OCI-LY7 (cell line): ENCODE measurements at regions not wholly inside any gene's neighbourhood (a gene's known extent, or its start where the extent isn't known, plus 50 kb on each side); places are given as distances from the start of the nearest gene placed in this dataset.

Experiments used
- BruUV-seq: library from RNA; stranded (reverse); fragments of 400-500 nt; replicated peaks from 2 replicates; lab custom pipeline; 2021; lab: Mats Ljungman, UMichigan
- CTCF ChIA-PET: fragments of 300-600 bp; sonication (Branson Sonifier 250); formaldehyde crosslinking; loops from one replicate; lab custom pipeline; 2022; ENCODE audit warnings: antibody characterized with exemption; ENCODE audit not compliant: unreplicated experiment; lab: Charles Lee
- POLR2A ChIA-PET: fragments of 300-600 bp; sonication (Branson Sonifier 250); formaldehyde crosslinking; loops from one replicate; lab custom pipeline; 2022; ENCODE audit warnings: antibody characterized with exemption; lab: Charles Lee
- DNase-seq: peaks from one replicate; pipeline ENCODE4 v3.0.0-alpha.2; 2015; ENCODE audit warnings: low spot score
- H2AFZ ChIP-seq: fragments of 200-600 bp; sonication (generic), shearing (Covaris generic); 2 replicates; pipeline ENCODE4 v1.6.1; 2014; ENCODE audit warnings: mild to moderate bottlenecking, antibody characterized with exemption, low read length, moderate library complexity
- H3K27ac ChIP-seq: fragments of 200-600 bp; sonication (generic); 2 replicates; pipeline ENCODE4 v1.5.1; 2014; ENCODE audit warnings: mixed run types, low read depth, mild to moderate bottlenecking, moderate library complexity, low read length, inconsistent platforms; ENCODE audit not compliant: poor library complexity, severe bottlenecking
- H3K36me3 ChIP-seq: fragments of 200-600 bp; sonication (generic); 2 replicates; pipeline ENCODE4 v1.6.1; 2014; ENCODE audit warnings: mild to moderate bottlenecking, antibody characterized with exemption, low read length, moderate library complexity, mixed read lengths; ENCODE audit not compliant: insufficient read depth
- H3K4me1 ChIP-seq: fragments of 200-600 bp; sonication (generic); 2 replicates; pipeline ENCODE4 v1.5.1; 2014; ENCODE audit warnings: mild to moderate bottlenecking, low read length; ENCODE audit not compliant: insufficient read depth, poor library complexity, severe bottlenecking
- H3K4me2 ChIP-seq: fragments of 200-600 bp; sonication (generic); 2 replicates; pipeline ENCODE4 v1.6.1; 2014; ENCODE audit warnings: mild to moderate bottlenecking, low read length
- H3K4me3 ChIP-seq: fragments of 200-600 bp; sonication (generic); 2 replicates; pipeline ENCODE4 v1.5.1; 2014; ENCODE audit warnings: mild to moderate bottlenecking, low read depth, low read length; ENCODE audit not compliant: poor library complexity, severe bottlenecking
- H3K79me2 ChIP-seq: fragments of 200-600 bp; sonication (generic); 2 replicates; pipeline ENCODE4 v1.6.1; 2016; ENCODE audit warnings: low read depth, mild to moderate bottlenecking, low read length, moderate library complexity, mixed read lengths; ENCODE audit not compliant: insufficient read depth
- H3K9me2 ChIP-seq: fragments of 200-600 bp; sonication (generic); 2 replicates; pipeline ENCODE4 v1.6.1; 2016; ENCODE audit warnings: mild to moderate bottlenecking, low read length, mixed read lengths; ENCODE audit not compliant: insufficient read depth
- H3K9me3 ChIP-seq: fragments of 200-600 bp; sonication (generic); 2 replicates; pipeline ENCODE4 v1.6.1; 2014; ENCODE audit warnings: mild to moderate bottlenecking, mixed run types, low read length, mixed read lengths
- H4K20me1 ChIP-seq: fragments of 200-600 bp; sonication (generic); 2 replicates; pipeline ENCODE4 v1.6.1; 2014; ENCODE audit warnings: mild to moderate bottlenecking, antibody characterized with exemption, low read length, moderate library complexity, mixed read lengths; ENCODE audit not compliant: insufficient read depth
- EZH2phosphoT487 ChIP-seq: fragments of 200-600 bp; sonication (generic); IDR thresholded peaks from 2 replicates; pipeline ENCODE4 v1.6.1; 2018; ENCODE audit warnings: low read depth, borderline replicate concordance, mild to moderate bottlenecking, mixed run types, antibody characterized with exemption, low read length, moderate library complexity, mixed read lengths
- intact Hi-C: fragments of 100-400 bp; cut with micrococcal nuclease; formaldehyde crosslinking; loops from one replicate; pipeline ENCODE4 v1.10.0; 2022; ENCODE audit not compliant: unreplicated experiment
- TF ChIP-seq, protein P1 (sequence below): fragments of 200-600 bp; sonication (generic); conservative IDR thresholded peaks from 2 replicates; pipeline ENCODE4 v1.5.1; 2014; ENCODE audit warnings: mild to moderate bottlenecking, antibody characterized with exemption, low read length, moderate library complexity, mixed read lengths

DNA sequence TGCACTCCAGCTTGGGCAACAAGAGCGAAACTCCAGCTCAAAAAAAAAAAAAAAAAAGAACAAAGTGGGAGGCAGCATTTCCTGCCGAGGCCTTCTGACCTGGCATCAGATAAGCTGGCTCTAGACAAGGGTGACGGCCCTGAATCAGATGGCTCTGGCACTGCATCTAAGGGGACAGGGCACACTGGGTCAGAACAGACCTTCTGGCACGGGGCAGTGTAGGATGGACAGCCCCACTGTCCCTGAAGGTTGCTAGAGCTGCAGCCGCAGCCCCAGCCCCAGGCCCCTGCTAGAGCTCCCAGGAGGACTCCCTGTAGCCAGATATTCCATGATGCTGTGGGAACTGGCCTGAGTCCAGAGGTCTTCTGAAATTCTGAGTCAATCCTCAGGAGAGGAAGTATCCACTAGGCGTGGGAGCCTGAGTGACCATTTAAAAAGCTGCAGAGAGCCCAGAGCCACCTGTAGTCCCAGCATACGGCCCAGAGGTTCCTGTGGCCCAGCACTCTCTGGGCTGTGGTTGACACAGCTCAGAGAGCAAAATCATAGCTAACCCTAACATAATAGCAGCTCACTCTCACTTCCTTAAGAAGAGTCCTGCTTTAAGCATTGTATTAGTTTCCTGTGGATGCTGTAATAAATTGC is 69.2 kb upstream of the MFGE8 start:
- Histone ChIP-seq H3K36me3 (no peaks in the 10 kb centered on the region), H3K4me1 (peaks cover 17% of the 10 kb centered on the region), H3K9me2 (no peaks in the 10 kb centered on the region), H3K79me2 (no peaks in the 10 kb centered on the region), H3K4me3 (peak overlapping the region; percentile 5), H3K9me3 (no peaks in the 10 kb centered on the region), H4K20me1 (no peaks in the 10 kb centered on the region), H3K27ac (peak overlapping the region; percentile 54), H2AFZ (peak overlapping the region; percentile 54; the same call in 1 of the 2 replicates), H3K4me2 (peak overlapping the region; percentile 54)
- intact Hi-C loops = loop anchor here (2.0 kb wide), 1 partner anchor 20 kb away; no protein-coding TSS in a partner anchor
- ChIA-PET POLR2A (interaction anchor here (0.5 to 1.1 kb wide), 5 partner anchors 12 to 147 kb away, joined by 3 to 4 read pairs (median 3); no protein-coding TSS in a partner anchor), CTCF (interaction anchor here (0.5 kb wide), 1 partner anchor 16 kb away, joined by 3 read pairs; no protein-coding TSS in a partner anchor)
- TF ChIP-seq, protein P1, sequence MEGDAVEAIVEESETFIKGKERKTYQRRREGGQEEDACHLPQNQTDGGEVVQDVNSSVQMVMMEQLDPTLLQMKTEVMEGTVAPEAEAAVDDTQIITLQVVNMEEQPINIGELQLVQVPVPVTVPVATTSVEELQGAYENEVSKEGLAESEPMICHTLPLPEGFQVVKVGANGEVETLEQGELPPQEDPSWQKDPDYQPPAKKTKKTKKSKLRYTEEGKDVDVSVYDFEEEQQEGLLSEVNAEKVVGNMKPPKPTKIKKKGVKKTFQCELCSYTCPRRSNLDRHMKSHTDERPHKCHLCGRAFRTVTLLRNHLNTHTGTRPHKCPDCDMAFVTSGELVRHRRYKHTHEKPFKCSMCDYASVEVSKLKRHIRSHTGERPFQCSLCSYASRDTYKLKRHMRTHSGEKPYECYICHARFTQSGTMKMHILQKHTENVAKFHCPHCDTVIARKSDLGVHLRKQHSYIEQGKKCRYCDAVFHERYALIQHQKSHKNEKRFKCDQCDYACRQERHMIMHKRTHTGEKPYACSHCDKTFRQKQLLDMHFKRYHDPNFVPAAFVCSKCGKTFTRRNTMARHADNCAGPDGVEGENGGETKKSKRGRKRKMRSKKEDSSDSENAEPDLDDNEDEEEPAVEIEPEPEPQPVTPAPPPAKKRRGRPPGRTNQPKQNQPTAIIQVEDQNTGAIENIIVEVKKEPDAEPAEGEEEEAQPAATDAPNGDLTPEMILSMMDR = no peak
- TF ChIP-seq EZH2phosphoT487 = no peak
- BruUV-seq = no TSS peak
- DNase-seq = peak; percentile 66

DNA sequence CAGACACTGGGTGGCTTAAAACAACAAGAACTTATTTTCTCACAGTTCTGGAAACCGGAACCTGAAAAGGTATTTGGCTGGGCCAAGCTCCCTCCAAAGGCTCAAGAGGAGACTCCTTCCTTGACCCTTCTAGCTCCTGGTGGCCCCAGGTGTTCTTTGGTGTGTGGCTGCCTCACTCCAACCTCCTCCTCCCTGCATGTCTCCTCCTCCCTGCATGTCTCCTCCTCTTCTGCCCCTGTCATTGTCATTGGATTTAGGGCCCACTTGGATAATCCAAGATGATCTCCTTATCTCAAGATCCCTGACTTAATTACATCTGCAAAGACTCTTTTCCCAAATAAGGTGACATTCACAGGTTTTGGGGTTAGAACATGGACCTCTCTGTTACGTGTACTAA is 69.8 kb upstream of the MFGE8 start:
- Histone ChIP-seq H3K4me3 (peak overlapping the region; percentile 5), H4K20me1 (no peaks in the 10 kb centered on the region)

More for the DNA sequence above, 69.8 kb upstream of the MFGE8 start:
- intact Hi-C loops = loop anchor here (2.0 kb wide), 1 partner anchor 20 kb away; no protein-coding TSS in a partner anchor
- Histone ChIP-seq H3K79me2 (no peaks in the 10 kb centered on the region), H3K36me3 (no peaks in the 10 kb centered on the region), H3K9me2 (no peaks in the 10 kb centered on the region), H3K4me1 (peaks cover 17% of the 10 kb centered on the region), H2AFZ (peak overlapping the region; percentile 54; the same call in 1 of the 2 replicates), H3K9me3 (no peaks in the 10 kb centered on the region), H3K4me2 (peak overlapping the region; percentile 54), H3K27ac (peak overlapping the region; percentile 54)
- POLR2A ChIA-PET = interaction anchor here (0.9 to 1.1 kb wide), 2 partner anchors 12 to 31 kb away, joined by 3 read pairs; no protein-coding TSS in a partner anchor
- no TSS peak for BruUV-seq
- DNase-seq = no peak
- CTCF ChIA-PET = no interaction called here
- TF ChIP-seq, protein P1 = no peak
- TF ChIP-seq EZH2phosphoT487 = no peak
